AG09319 (cell line): ENCODE measurements at regions not wholly inside any gene's neighbourhood (a gene's known extent, or its start where the extent isn't known, plus 50 kb on each side); places are given as distances from the start of the nearest gene placed in this dataset.
"Not testable (repeated sequence)": the region's sequence is repeated elsewhere in the genome, so short reads cannot be mapped to it uniquely, and the experiment has no call there.

Experiments
- DNase-seq: peaks from one replicate; pipeline ENCODE4 v3.0.0-alpha.2; 2010; ENCODE audit warnings: low read depth; ENCODE audit errors: extremely low read depth
- CTCF ChIP-seq: IDR thresholded peaks from 2 replicates; pipeline ENCODE4 v1.5.1; 2011; ENCODE audit warnings: low read depth, mild to moderate bottlenecking, inconsistent platforms, low read length, moderate library complexity

GRCh38 chr14:27315477-27315876 lies 717.6 kb upstream of the NOVA1 start:
- TF ChIP-seq CTCF = no peak
- no peak for DNase-seq

- DNase-seq = no peak
- TF ChIP-seq CTCF = no peak
Measured at GRCh38 chr14:27315947-27316346, 718.1 kb upstream of the NOVA1 start.

GRCh38 chr14:27318774-27319420 lies 721.1 kb upstream of the NOVA1 start:
- DNase-seq = no peak
- TF ChIP-seq CTCF = no peak

GRCh38 chr14:27320261-27320660 lies 722.4 kb upstream of the NOVA1 start:
- no peak for TF ChIP-seq CTCF
- no peak for DNase-seq

GRCh38 chr14:27327095-27327494 lies 729.3 kb upstream of the NOVA1 start:
- DNase-seq = no peak
- no peak for TF ChIP-seq CTCF

GRCh38 chr14:27338012-27338411 lies 740.2 kb upstream of the NOVA1 start:
- no peak for DNase-seq
- TF ChIP-seq CTCF = no peak

GRCh38 chr14:27363036-27363435 lies 765.2 kb upstream of the NOVA1 start:
- not testable (repeated sequence) for DNase-seq

- no peak for DNase-seq
- no peak for TF ChIP-seq CTCF
Measured at GRCh38 chr14:27366596-27366995, 768.8 kb upstream of the NOVA1 start.
